GM12878 (cell line): ENCODE measurements at regions not wholly inside any gene's neighbourhood (a gene's known extent, or its start where the extent isn't known, plus 50 kb on each side); places are given as distances from the start of the nearest gene placed in this dataset.

Source experiments
- ATAC-seq: fragments of 200-7000 bp; cut with Tn5 transposase; 3 replicates; pipeline ENCODE4 v1.9.1; 2020; ENCODE audit warnings: mild to moderate bottlenecking, moderate library complexity
- BruUV-seq: library from RNA; stranded (reverse); fragments of 400-500 nt; replicated peaks from 2 replicates; lab custom pipeline; 2021; lab: Mats Ljungman, UMichigan
- CTCF ChIA-PET: fragments of 300-600 bp; sonication (Branson Sonifier 250); formaldehyde crosslinking; extraction: SDS; loops from one replicate; lab custom pipeline; 2021; ENCODE audit warnings: inconsistent platforms; lab: Yijun Ruan, JAX
- POLR2A ChIA-PET: fragments of 350-600 bp; formaldehyde crosslinking; extraction: SDS; loops from one replicate; lab custom pipeline; 2021; ENCODE audit warnings: inconsistent platforms; lab: Charles Lee
- RAD21 ChIA-PET: fragments of 300-600 bp; sonication (Branson Sonifier 250); formaldehyde crosslinking; loops from one replicate; lab custom pipeline; 2023; ENCODE audit warnings: antibody characterized with exemption; ENCODE audit not compliant: unreplicated experiment; lab: Charles Lee
- SMC1A ChIA-PET: fragments of 300-600 bp; sonication (Branson Sonifier 250); formaldehyde crosslinking; loops from one replicate; lab custom pipeline; 2023; ENCODE audit not compliant: unreplicated experiment, uncharacterized antibody; lab: Charles Lee
- DNase-seq: peaks from one replicate; pipeline ENCODE4 v3.0.0-alpha.2; 2011; ENCODE audit warnings: low read depth, low spot score
- FAIRE-seq: peaks from 3 replicates; lab custom pipeline; 2011; peaks lifted over from hg19 to GRCh38; lab: Jason Lieb, UNC
- H2AFZ ChIP-seq: 2 replicates; pipeline ENCODE4 v1.6.0; 2011; ENCODE audit warnings: low read depth, low read length, control low read depth; ENCODE audit not compliant: control insufficient read depth
- H3K27ac ChIP-seq: 2 replicates; pipeline ENCODE4 v1.5.1; 2011; ENCODE audit warnings: control low read depth; ENCODE audit not compliant: control insufficient read depth, insufficient read depth
- H3K27me3 ChIP-seq, 2 experiments: replicated peaks in 1 of 2; 2 replicates each; pipeline versions ENCODE4 v1.6.0 to v1.6.1; 2011; ENCODE audit warnings: low read length in 1 of 2; ENCODE audit not compliant: control insufficient read depth in 2 of 2, insufficient read depth in 2 of 2
- H3K36me3 ChIP-seq, 2 experiments: 2 replicates each; pipeline ENCODE4 v1.5.1; 2011; ENCODE audit warnings: low read length in 1 of 2; ENCODE audit not compliant: control insufficient read depth in 2 of 2, insufficient read depth in 2 of 2
- H3K4me1 ChIP-seq: 2 replicates; pipeline ENCODE4 v1.6.1; 2011; ENCODE audit warnings: mild to moderate bottlenecking, low read length, moderate library complexity, mixed read lengths; ENCODE audit not compliant: control insufficient read depth, insufficient read depth
- H3K4me2 ChIP-seq: 2 replicates; pipeline ENCODE4 v1.6.0; 2011; ENCODE audit warnings: control low read depth; ENCODE audit not compliant: control insufficient read depth, insufficient read depth
- H3K4me3 ChIP-seq: fragments of 200-600 bp; sonication (generic); 2 replicates; pipeline ENCODE4 v1.5.1; 2016
- H3K79me2 ChIP-seq: 2 replicates; pipeline ENCODE4 v1.6.0; 2011; ENCODE audit warnings: low read length; ENCODE audit not compliant: control insufficient read depth, insufficient read depth
- H3K9ac ChIP-seq: 2 replicates; pipeline ENCODE4 v1.8.0; 2011; ENCODE audit warnings: low read length, control low read depth, mixed read lengths; ENCODE audit not compliant: control insufficient read depth, insufficient read depth
- H3K9me3 ChIP-seq: replicated peaks from 3 replicates; pipeline ENCODE4 v1.5.1; 2011; ENCODE audit warnings: mild to moderate bottlenecking, low read length; ENCODE audit not compliant: control insufficient read depth, insufficient read depth
- H4K20me1 ChIP-seq: 2 replicates; pipeline ENCODE4 v1.6.0; 2011; ENCODE audit not compliant: control insufficient read depth, insufficient read depth
- BHLHE40 ChIP-seq, 2 experiments: fragments of 450-650 bp in 1 of 2; IDR thresholded peaks; 2 replicates each; pipeline ENCODE4 v1.6.1; 2011 to 2017; ENCODE audit warnings: low read depth in 2 of 2, borderline replicate concordance in 1 of 2, improper control_type of control experiment in 1 of 2, low read length in 1 of 2, mild to moderate bottlenecking in 1 of 2
- CHD4 ChIP-seq: fragments of 200-600 bp; sonication (generic); IDR thresholded peaks from 2 replicates; pipeline ENCODE4 v1.6.1; 2016; ENCODE audit warnings: mild to moderate bottlenecking
- JUNB ChIP-seq: IDR thresholded peaks from 2 replicates; pipeline ENCODE4 v1.6.1; 2016; ENCODE audit warnings: antibody characterized with exemption, mild to moderate bottlenecking
- KAT2A ChIP-seq: conservative IDR thresholded peaks from 2 replicates; pipeline ENCODE4 v1.6.1; 2011; ENCODE audit warnings: low read depth, low read length; ENCODE audit not compliant: control insufficient read depth
- MLLT1 ChIP-seq: fragments of 450-650 bp; IDR thresholded peaks from 2 replicates; pipeline ENCODE4 v1.6.1; 2016; ENCODE audit warnings: mild to moderate bottlenecking
- PRDM15 ChIP-seq: fragments of 450-650 bp; formaldehyde crosslinking; IDR thresholded peaks from 2 replicates; pipeline ENCODE4 v1.4.0; 2020; ENCODE audit warnings: mild to moderate bottlenecking, moderate library complexity
- RAD21 ChIP-seq: IDR thresholded peaks from 2 replicates; pipeline ENCODE4 v1.6.1; 2011; ENCODE audit warnings: mild to moderate bottlenecking, low read depth, low read length, moderate library complexity; ENCODE audit not compliant: insufficient read depth
- RELA ChIP-seq: fragments of 450-650 bp; IDR thresholded peaks from 2 replicates; pipeline ENCODE4 v1.8.0; 2014; ENCODE audit warnings: borderline replicate concordance; ENCODE audit not compliant: partially characterized antibody
- SPI1 ChIP-seq: IDR thresholded peaks from 2 replicates; pipeline ENCODE4 v1.6.1; 2011; ENCODE audit warnings: low read depth, mild to moderate bottlenecking, low read length, moderate library complexity, borderline replicate concordance; ENCODE audit not compliant: insufficient read depth
- SREBF2 ChIP-seq: IDR thresholded peaks from 2 replicates; pipeline ENCODE4 v1.6.1; 2012; ENCODE audit warnings: mild to moderate bottlenecking, low read length
- SRF ChIP-seq, 2 experiments: IDR thresholded peaks; 2 replicates each; pipeline ENCODE4 v1.6.1; 2011; ENCODE audit warnings: low read depth in 2 of 2, low read length in 2 of 2, mild to moderate bottlenecking in 1 of 2, moderate library complexity in 1 of 2
- TCF3 ChIP-seq: IDR thresholded peaks from 2 replicates; pipeline ENCODE4 v1.6.1; 2012; ENCODE audit warnings: low read depth, mild to moderate bottlenecking, low read length, borderline replicate concordance; ENCODE audit not compliant: insufficient read depth
- WGBS: methylation state at CpG from one replicate; pipeline ENCODE4 v1.1.6; 2016; ENCODE audit warnings: low lambda C conversion rate; ENCODE audit not compliant: insufficient replicate concordance, insufficient coverage; ENCODE audit errors: missing lambda C conversion rate; 5-methylcytosine and 5-hydroxymethylcytosine counted together
- in situ Hi-C: fragments of 300-500 bp; cut with MboI; formaldehyde crosslinking; loops from 9 replicates; pipeline ENCODE4 v1.14.3; 2018; ENCODE audit warnings: mixed read lengths
- intact Hi-C: fragments of 100-400 bp; cut with micrococcal nuclease; formaldehyde crosslinking; loops from one replicate; pipeline ENCODE4 v1.14.2; 2022; ENCODE audit not compliant: unreplicated experiment
- TF ChIP-seq, protein P1 (sequence below): IDR thresholded peaks from 2 replicates; pipeline ENCODE4 v1.6.1; 2012; ENCODE audit warnings: low read length, inconsistent platforms

DNA sequence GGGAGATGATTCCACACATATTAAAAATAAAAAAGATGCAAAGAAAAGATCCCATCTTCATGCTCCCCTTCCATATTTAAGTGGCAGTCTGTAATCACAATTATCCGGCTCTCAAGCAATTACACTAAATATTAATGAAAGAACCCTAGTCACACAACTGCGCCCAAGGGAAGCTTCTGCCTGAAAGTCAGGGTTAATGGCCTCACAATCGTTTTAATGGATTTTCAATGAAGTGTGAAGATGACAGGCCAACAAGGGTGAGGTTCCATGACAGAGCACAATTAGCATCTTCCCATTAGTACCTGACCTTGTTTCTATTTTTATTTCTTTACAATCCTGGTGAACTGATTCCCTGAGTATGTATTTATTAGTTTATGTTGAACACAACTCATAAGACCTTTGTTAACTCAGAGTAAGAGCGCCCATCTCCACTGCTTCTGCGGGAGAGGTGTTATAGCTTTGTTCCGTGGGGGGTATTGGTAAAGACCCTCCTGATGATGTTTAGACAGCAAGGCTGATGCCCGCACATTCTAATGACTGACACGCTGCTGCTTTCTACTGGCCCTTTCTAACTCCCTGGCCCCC lies 80.9 kb downstream of the IER5 start:
- intact Hi-C loops (no loop called here), in situ Hi-C loops (loop anchor here (5.0 to 25.0 kb wide), 3 partner anchors 287 to 635 kb away; partner anchors contain the start of gene XPR1)
- Histone ChIP-seq H3K9ac (no peak overlapping the region), H3K36me3 (no peaks in the 10 kb centered on the region), H3K27ac (no peak overlapping the region), H2AFZ (no peak overlapping the region), H3K79me2 (no peaks in the 10 kb centered on the region), H3K4me3 (no peak overlapping the region), H4K20me1 (no peaks in the 10 kb centered on the region), H3K27me3 (no peaks in the 10 kb centered on the region), H3K4me1 (no peaks in the 10 kb centered on the region), H3K9me3 (peaks cover 2% of the 10 kb centered on the region; the same call in 2 of the 3 replicates), H3K4me2 (no peak overlapping the region)
- RAD21 ChIA-PET, result interaction anchor here (0.7 to 4.0 kb wide), 4 partner anchors 27 to 633 kb away, joined by 3 to 21 read pairs (median 9); no protein-coding TSS in a partner anchor
- POLR2A ChIA-PET, result interaction anchor here (0.5 kb wide), 1 partner anchor 860 kb away, joined by 5 read pairs; no protein-coding TSS in a partner anchor
- no TSS peak for BruUV-seq
- ATAC-seq (no peak), DNase-seq (no peak), FAIRE-seq (no peak)
- WGBS, result 56% methylated on average over 8 of the region's 8 CpGs
- SMC1A ChIA-PET, result interaction anchor here (0.8 to 6.0 kb wide), 12 partner anchors 10 to 291 kb away, joined by 3 to 71 read pairs (median 3); no protein-coding TSS in a partner anchor
- CTCF ChIA-PET, result interaction anchor here (0.6 to 6.7 kb wide), 14 partner anchors 9 to 768 kb away, joined by 3 to 59 read pairs (median 4); no protein-coding TSS in a partner anchor
- TF ChIP-seq SPI1, result no peak
- TF ChIP-seq SRF (IDR thresholded peaks at IDR 0.05; ENCODE audit: low read depth in 2 of 2, low read length in 2 of 2), result no peak
- no peak for TF ChIP-seq CHD4
- no peak for TF ChIP-seq PRDM15
- TF ChIP-seq MLLT1, result no peak
- TF ChIP-seq JUNB, result no peak
- no peak for TF ChIP-seq RAD21
- TF ChIP-seq, protein P1, sequence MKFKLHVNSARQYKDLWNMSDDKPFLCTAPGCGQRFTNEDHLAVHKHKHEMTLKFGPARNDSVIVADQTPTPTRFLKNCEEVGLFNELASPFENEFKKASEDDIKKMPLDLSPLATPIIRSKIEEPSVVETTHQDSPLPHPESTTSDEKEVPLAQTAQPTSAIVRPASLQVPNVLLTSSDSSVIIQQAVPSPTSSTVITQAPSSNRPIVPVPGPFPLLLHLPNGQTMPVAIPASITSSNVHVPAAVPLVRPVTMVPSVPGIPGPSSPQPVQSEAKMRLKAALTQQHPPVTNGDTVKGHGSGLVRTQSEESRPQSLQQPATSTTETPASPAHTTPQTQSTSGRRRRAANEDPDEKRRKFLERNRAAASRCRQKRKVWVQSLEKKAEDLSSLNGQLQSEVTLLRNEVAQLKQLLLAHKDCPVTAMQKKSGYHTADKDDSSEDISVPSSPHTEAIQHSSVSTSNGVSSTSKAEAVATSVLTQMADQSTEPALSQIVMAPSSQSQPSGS, result no peak
- TF ChIP-seq KAT2A, result no peak
- TF ChIP-seq RELA, result no peak
- TF ChIP-seq BHLHE40 (IDR thresholded peaks at IDR 0.05; ENCODE audit: borderline replicate concordance in 1 of 2, low read depth in 2 of 2, low read length in 1 of 2), result no peak
- no peak for TF ChIP-seq SREBF2
- no peak for TF ChIP-seq TCF3
